GM21526 (cell line): ENCODE measurements at regions not wholly inside any gene's neighbourhood (a gene's known extent, or its start where the extent isn't known, plus 50 kb on each side); places are given as distances from the start of the nearest gene placed in this dataset.

Experiments
- ATAC-seq: cut with Tn5 transposase; IDR thresholded peaks from one replicate; pipeline ENCODE4 v1.9.1; 2021; ENCODE audit warnings: moderate library complexity; ENCODE audit not compliant: unreplicated experiment, low FRiP score

GRCh38 chr11:110764485-110764884 is 52.2 kb upstream of the ARHGAP20 start:
- ATAC-seq, result no peak

- no peak for ATAC-seq
These were observed 51.2 kb upstream of the ARHGAP20 start for GRCh38 chr11:110763249-110764011.

GRCh38 chr11:110762590-110762989 is 50.4 kb upstream of the ARHGAP20 start:
- no peak for ATAC-seq
